ENCODE measurements at regions not wholly inside any gene's neighbourhood (a gene's known extent, or its start where the extent isn't known, plus 50 kb on each side); places are given as distances from the start of the nearest gene placed in this dataset.

DNA sequence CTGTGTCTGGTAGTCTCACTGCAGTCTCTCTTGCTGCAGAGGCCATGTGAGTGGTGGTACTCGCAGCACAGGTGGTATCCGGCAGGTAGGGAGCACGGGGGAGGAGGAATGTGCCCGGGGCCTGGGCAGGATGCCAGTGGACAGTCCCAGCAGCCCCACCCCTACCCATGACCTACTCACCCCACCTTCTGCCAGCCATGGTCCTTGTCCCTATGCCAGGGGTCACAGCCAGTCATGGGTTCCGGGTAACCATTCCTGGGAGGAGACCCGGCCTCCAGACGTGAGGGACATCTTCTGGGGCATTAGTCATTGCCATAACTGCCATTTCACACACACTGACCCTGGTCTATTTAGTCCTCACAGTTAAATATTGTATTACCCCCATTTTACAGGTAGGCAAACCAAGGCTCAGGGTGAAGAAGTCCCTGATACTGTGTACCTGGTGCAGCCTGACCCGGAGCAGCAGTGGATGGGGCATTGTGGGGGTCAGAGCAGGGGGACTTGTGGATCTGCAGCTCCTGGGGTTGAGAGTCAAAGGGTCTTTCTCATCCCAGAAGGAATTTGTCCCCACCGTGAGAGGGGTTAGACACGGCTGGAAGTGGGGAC, 58.8 kb upstream of the TAC4 start:
- TF ChIP-seq, protein P1, sequence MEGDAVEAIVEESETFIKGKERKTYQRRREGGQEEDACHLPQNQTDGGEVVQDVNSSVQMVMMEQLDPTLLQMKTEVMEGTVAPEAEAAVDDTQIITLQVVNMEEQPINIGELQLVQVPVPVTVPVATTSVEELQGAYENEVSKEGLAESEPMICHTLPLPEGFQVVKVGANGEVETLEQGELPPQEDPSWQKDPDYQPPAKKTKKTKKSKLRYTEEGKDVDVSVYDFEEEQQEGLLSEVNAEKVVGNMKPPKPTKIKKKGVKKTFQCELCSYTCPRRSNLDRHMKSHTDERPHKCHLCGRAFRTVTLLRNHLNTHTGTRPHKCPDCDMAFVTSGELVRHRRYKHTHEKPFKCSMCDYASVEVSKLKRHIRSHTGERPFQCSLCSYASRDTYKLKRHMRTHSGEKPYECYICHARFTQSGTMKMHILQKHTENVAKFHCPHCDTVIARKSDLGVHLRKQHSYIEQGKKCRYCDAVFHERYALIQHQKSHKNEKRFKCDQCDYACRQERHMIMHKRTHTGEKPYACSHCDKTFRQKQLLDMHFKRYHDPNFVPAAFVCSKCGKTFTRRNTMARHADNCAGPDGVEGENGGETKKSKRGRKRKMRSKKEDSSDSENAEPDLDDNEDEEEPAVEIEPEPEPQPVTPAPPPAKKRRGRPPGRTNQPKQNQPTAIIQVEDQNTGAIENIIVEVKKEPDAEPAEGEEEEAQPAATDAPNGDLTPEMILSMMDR (conservative IDR thresholded peaks at IDR 0.05; ENCODE audit: low read depth, low read length) = no peak
- H3K4me3 ChIP-seq (ENCODE audit: low read depth, low read length) = no peak overlapping the region
- no peak for DNase-seq (ENCODE audit: low read depth)

DNA sequence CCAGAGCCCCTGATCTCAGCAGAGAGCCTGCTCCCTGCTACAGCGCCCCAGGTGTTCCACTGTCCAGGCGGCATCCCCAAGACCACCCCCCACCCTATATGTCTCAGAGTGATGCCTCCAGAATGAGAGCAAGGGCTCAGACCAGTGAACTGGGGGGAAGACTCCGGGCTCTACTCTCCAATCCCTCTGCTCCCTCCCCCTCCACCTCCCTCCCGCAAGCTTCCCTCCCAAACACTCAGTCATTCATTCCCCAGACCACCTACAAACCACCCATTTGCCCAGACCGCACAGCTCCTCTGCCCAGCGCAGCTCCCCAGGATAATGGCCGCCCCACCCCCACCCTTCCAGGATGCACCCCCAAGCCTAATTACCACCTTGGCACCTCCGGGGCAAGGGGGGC, 59.4 kb upstream of the TAC4 start:
- H3K4me3 ChIP-seq (ENCODE audit: low read depth, low read length) = no peak overlapping the region
- DNase-seq (ENCODE audit: low read depth) = no peak
- TF ChIP-seq, protein P1 (conservative IDR thresholded peaks at IDR 0.05; ENCODE audit: low read depth, low read length) = no peak

DNA sequence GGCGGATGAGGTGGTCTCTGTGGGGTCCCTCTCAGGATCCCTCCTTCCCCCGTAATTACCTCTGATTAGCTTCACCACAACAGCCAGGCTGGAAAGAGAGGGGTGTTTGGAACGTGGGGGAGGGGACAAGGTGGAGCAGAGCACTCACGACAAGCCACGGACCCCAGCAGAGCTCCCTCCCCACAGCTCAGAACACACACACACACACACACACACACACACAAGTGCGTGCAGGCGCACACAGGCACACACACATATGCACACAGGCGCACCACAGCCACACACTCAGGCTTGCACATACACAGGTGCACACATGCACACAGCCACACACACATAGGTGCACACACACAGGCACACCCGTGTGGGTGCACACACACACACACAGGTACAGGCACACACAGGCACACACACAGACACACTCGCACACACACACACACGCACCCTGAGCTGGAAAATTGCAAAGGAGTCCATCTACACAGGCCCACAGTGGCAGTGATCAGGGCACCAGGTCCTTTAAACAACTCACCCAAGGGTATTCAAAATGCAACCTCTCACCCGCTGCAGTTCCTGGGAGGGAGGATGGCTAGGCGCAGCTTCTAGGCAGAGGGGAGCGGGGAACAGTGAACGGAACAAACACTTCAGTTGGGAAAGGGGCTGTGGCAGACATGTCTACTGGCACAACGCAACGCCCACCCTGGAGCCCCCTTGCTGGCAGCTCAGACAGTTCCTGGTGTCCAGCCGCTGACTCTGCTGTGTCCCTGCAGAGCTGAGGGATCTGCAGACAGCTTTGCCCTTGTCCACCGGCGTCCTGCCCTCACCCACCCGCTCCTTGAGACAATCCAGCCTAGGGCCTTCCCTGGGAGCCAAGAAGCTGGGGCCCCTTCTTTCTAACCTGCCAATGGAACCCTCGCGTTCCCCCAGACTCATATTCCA, 59.9 kb upstream of the DLX4 start:
- TF ChIP-seq, protein P1 (conservative IDR thresholded peaks at IDR 0.05; ENCODE audit: low read depth, low read length) = no peak

DNA sequence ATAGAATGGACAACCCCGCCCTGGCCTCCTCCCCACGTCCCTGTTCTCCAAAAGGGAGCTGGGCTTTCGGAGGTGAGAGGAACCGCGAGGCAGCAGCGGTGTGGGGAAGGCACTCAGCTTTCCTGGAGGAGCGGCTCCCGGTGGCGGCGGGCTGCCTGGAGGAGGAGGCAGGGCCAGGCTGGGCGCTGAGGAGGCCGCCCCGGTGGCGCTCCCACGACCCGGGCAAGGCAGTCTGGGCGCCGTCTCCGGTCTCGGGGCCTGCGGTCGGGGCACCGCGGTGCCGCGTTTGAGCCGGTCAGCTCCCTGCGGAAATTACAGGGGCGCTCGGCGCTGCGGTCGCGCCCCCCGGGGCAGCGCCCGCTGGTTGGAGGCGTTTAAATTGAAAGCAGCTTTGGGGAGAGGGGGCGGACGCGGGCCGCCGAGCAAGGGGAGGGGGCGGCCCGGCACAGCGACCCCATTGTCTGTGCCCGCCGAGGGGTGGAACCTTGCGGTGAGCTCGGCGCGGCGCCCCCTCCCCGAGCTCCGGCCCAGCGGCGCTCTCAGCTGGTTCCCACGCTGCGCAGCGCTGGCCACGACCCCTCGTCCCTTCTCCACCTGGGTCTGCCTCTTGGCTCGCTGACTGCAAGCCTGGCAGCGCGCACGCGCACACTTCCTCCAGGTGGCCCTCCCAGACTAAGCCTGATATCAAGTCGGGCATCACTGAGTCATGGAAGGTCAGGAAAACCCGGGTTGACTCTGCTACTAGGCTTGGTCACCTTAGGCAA, 58.7 kb upstream of the DLX4 start:
- TF ChIP-seq, protein P1 (conservative IDR thresholded peaks at IDR 0.05; ENCODE audit: low read depth, low read length) = no peak
- no peak overlapping the region for H3K4me3 ChIP-seq (ENCODE audit: low read depth, low read length)
- no peak for DNase-seq (ENCODE audit: low read depth)

More for the DNA sequence above, 59.9 kb upstream of the DLX4 start:
- no peak for DNase-seq (ENCODE audit: low read depth)
- no peak overlapping the region for H3K4me3 ChIP-seq (ENCODE audit: low read depth, low read length)

DNA sequence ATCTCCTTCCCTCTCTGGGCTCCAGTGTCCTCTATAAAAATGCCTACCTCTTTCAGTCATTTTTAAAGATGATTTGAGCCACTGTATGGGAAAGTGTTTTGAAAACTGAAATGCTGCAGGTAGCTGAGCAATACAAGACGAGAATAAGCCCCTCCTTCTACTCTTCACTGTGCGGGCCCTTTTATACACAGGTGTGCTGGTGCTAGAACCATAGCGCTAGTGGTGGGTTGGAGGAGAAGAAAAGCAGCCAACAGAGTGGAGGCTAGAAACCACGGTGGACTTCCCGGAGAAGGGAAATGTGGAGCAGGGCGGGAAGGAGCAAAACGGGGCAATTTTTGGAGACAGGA, 58.2 kb upstream of the DLX4 start:
- DNase-seq (ENCODE audit: low read depth) = no peak
- TF ChIP-seq, protein P1 (conservative IDR thresholded peaks at IDR 0.05; ENCODE audit: low read depth, low read length) = no peak
- no peak overlapping the region for H3K4me3 ChIP-seq (ENCODE audit: low read depth, low read length)

DNA sequence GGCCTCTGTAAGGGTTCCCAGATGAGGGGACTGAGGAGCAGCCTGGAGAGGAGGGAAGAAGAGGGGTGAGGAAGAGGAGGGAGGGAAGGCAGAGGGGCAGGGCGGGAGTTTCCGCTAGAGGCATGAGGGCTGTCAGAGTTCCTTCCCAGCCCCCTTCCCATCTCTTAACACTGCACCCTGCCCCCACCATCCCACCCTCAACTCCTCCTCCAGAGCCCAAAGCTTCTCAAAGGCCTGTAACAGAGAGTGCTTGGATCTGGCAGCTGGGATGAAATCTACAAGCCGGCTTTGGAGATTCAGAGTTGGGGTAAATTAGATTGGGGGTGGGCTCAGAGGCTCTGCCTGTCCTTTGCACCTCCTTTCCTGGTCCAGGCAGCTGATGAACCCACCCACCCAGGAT, 57.3 kb upstream of the DLX4 start:
- DNase-seq (ENCODE audit: low read depth) = no peak
- H3K4me3 ChIP-seq (ENCODE audit: low read depth, low read length) = no peak overlapping the region
- TF ChIP-seq, protein P1 (conservative IDR thresholded peaks at IDR 0.05; ENCODE audit: low read depth, low read length) = no peak

All from epithelial cell of proximal tubule (primary cell).